ENCODE measurements at regions not wholly inside any gene's neighbourhood (a gene's known extent, or its start where the extent isn't known, plus 50 kb on each side); places are given as distances from the start of the nearest gene placed in this dataset.

GRCh38 chr2:8298783-8299182 lies 383.1 kb upstream of the ID2 start:
- TF ChIP-seq POLR2AphosphoS5 (IDR thresholded peaks at IDR 0.05; ENCODE audit: low read depth, low read length) (no peak), POLR2A (IDR thresholded peaks at IDR 0.05; ENCODE audit: low read depth, low read length) (no peak), TAF1 (IDR thresholded peaks at IDR 0.05; ENCODE audit: low read depth, low read length) (no peak), PAX5 (IDR thresholded peaks at IDR 0.05; ENCODE audit: insufficient read depth, low read length, severe bottlenecking) (no peak), POU2F2 (IDR thresholded peaks at IDR 0.05; ENCODE audit: low read depth, low read length) (no peak), SPI1 (IDR thresholded peaks at IDR 0.05; ENCODE audit: low read depth, low read length) (peak; percentile 79)

Data from GM12891 (cell line).